ENCODE measurements at regions not wholly inside any gene's neighbourhood (a gene's known extent, or its start where the extent isn't known, plus 50 kb on each side); places are given as distances from the start of the nearest gene placed in this dataset.
"Not testable (repeated sequence)": the region's sequence is repeated elsewhere in the genome, so short reads cannot be mapped to it uniquely, and the experiment has no call there.

- no peak for DNase-seq
Observed at GRCh38 chr14:30165255-30165654, 237.6 kb upstream of the PRKD1 start.

- no peak for DNase-seq
Observed at GRCh38 chr14:30177781-30178180, 250.1 kb upstream of the PRKD1 start.

- no peak for DNase-seq
Observed at GRCh38 chr14:30179381-30180130, 251.9 kb upstream of the PRKD1 start.

- DNase-seq = no peak
Observed at GRCh38 chr14:30180219-30180618, 252.6 kb upstream of the PRKD1 start.

DNA sequence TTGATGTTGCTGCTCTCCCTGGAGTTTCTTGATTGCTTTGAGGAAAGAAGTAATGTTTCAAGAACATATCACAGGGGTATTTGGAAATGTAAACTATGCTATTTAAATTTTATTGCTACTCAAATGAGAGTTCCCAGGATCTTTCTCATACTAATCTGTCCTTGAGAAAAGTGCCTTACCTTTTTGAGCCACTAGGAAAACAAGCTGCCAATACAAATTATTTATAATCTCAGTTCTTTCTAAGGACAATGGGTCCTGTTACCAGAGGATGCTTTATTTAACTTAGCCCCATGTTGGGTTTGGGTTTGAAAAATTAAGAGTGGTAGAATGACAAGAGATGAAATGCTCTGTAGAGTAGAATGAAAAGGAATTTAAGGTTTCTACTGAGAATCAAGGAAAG lies 258.2 kb upstream of the PRKD1 start:
- no peak for DNase-seq

- DNase-seq = no peak
Observed at GRCh38 chr14:30191639-30192279, 264.1 kb upstream of the PRKD1 start.

DNA sequence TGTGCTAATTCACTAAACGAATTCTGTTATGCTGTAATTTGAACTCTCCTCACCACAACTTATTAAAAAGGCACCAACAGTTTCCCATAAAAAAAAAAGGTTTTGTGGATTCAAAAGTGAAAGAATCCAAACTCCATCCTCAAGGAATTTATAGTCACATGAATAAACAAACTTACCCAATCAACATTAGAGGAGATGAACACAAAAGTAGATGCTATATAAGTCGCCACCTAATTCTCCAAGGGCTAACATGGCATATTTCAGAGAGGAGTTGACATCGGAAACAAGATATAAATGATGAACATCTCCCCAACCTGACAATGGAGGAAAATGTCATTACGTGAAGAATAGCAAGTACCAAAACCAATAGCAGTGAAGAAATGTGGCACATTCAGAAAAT lies 265.5 kb upstream of the PRKD1 start:
- no peak for DNase-seq

- DNase-seq = no peak
Observed at GRCh38 chr14:30193845-30194501, 266.3 kb upstream of the PRKD1 start.

DNA sequence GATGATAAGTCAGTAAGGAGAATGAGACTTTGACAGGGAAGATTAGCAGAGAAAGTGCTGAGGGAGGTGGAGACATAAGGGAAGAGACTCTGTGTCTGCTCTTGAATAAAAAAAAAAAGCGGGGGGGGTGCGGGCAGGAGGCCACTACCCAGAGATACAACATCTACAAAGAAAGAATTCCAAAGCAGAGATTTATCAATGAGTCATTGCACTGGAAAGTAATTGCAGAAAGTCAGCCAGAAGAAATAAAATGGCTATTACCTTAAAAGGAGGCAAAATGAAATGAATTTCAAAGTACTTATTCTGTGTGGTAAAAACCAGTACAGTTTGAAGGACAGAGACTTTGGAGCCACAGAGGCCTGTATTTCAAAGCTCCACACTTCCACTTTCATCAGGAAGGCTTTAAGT lies 267.1 kb upstream of the PRKD1 start:
- no peak for DNase-seq

GRCh38 chr14:30195941-30196340 lies 268.3 kb upstream of the PRKD1 start:
- no peak for DNase-seq

DNA sequence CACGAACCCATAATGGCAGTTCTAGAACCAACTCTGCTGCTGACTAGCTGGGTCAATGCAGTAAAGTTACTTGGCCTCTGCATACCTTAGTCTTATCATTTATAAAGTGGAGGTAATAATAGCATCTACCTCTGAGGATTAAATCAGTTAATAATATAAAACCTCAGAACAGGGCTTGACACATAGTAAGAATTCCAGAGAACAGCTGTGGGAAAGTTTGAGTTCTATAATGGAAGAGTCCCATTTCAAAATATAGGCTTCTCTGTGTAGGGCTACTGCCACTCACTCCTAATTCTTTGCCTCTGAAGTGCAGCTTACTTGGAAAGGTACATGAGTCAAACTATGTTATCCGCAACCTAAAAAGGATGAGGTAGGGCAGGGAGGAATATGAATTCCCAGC lies 269.2 kb upstream of the PRKD1 start:
- DNase-seq = no peak

GRCh38 chr14:30198720-30199119 lies 271.1 kb upstream of the PRKD1 start:
- not testable (repeated sequence) for DNase-seq

DNA sequence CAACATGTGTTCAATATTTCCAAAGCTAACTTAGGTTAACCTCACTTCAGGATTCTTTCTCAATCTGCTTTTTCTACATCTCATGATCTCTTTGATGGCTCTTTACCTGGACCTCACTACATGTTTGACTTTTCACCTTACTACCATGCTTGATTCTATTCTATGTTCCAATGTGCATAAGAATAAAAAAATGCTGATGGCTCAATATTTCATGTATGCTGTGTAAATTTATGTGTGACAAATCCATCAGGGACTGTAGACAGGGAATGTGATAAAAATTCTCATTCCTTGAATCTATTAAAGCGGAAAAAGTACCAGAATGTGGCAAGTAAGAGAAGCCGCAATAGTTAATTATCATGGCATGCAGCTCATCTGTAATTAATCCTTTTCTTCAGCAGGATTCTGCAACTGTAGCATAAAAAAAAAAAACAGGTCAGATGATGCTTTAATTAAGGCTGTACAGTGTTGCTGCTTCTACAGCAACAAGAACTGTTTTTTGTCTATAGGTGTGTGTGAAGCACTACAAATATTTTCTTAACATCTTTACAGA lies 276.9 kb upstream of the PRKD1 start:
- no peak for DNase-seq

DNA sequence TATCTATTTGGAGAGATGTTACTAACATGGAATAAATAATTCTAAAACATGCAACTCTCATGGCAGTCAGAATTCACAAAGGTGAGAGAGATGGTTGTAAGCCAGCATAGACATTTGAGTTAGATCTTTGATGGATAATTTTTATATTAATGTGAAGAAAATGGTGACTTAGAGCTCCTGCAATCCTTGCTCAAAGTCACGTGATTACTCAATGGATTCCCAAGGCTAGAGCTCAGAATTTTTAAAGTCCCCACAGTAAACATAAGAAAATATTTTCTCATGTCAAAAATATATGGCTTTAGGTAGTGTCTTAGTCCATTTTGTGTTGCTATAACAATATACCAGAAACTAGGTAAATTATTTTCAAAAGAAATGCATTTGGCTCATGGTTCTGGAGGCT lies 281.5 kb upstream of the PRKD1 start:
- no peak for DNase-seq

GRCh38 chr14:30210630-30211029 lies 283.0 kb upstream of the PRKD1 start:
- no peak for DNase-seq

DNA sequence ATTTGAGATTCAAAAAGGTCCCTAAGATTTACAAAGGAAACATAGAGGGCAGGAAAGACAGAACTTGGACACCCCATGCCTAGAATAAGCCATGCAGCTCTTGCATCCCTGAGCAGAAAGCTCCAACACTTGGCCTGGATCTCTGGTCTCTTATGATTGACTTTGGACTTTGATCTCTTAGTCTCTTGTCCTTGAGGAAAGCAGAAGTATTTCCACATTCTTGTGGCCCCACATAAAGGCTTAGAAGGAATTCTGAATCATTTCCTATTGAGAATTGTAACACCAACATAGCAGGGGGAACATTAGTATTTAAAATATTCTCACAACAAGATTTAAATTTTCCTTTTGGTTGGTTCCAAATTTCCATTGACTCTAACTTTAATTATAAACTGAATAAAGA lies 283.7 kb upstream of the PRKD1 start:
- DNase-seq = no peak

- DNase-seq = no peak
Observed at GRCh38 chr14:30214014-30214413, 286.4 kb upstream of the PRKD1 start.

GRCh38 chr14:30214461-30215090 lies 286.9 kb upstream of the PRKD1 start:
- peak; percentile 69 to 72 for DNase-seq

- no peak for DNase-seq
Observed at GRCh38 chr14:30218907-30219306, 291.3 kb upstream of the PRKD1 start.

- DNase-seq = peak in 1 of 2 experiments; percentile 54
Observed at GRCh38 chr14:30221546-30221945, 293.9 kb upstream of the PRKD1 start.

DNA sequence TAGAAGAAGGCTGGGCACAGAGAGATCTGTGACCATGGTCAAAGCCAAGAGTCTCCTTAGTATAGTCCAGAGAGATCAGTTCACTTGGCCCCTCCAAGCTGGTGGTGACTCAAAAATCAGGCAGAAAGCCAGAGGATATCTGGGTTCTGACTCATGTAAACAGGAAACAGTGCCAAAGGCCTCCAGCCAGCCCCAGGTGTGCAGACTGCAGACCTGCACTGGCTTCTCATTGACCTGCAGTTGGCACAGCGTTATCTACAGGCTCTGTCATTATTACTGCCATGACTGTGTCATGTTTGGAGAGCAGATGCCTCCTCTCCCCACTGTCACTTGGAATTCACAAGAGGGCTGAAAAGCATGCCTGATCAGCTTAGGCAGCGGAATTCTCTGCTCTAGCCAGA lies 295.7 kb upstream of the PRKD1 start:
- peak in 1 of 2 experiments; percentile 75 for DNase-seq

GRCh38 chr14:30223966-30224365 lies 296.3 kb upstream of the PRKD1 start:
- DNase-seq = no peak

DNA sequence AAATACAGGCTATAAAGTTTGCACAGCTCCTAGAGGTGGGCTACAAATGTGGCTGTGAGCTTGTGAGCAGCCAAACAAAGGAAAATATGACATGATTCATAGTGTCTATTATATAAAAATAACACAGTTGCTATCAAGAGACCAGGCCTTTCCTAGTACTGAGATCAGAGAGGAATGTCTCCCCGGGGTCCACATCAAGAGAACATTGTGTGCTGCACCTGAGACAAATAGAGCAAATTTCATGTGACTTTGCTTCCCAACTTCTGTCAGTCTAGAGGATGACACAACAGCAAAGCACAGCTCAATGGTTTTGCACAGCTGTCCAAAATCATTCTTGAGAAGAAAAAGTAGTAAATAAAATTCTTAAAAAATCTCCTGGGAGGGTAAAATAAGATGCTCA lies 297.5 kb upstream of the PRKD1 start:
- no peak for DNase-seq

All from NCI-H2081 (cell line).